ENCODE measurements at regions not wholly inside any gene's neighbourhood (a gene's known extent, or its start where the extent isn't known, plus 50 kb on each side); places are given as distances from the start of the nearest gene placed in this dataset.

DNA sequence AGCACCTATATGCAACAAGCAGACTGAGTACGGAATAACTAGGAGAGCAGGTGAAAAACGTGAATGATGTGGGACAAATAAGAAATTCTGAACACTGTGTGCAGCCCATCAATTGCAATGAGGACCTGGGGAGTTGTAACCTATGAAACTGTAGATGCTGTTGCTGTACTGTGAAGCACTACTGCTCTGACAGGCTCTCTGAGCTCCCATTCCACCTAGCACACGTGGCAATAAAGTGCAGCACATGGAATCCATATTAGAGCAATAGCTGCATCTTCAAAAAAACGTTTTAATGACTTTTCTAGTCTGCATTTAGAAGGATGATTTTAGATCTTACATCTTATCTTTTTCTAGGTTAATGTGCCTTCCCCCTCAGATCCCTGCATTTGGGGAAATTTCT, 748.7 kb upstream of the GOLIM4 start:
- Histone ChIP-seq H3K79me2 (no peaks in the 10 kb centered on the region), H3K9me3 (ENCODE audit: control insufficient read depth, low read length) (no peaks in the 10 kb centered on the region), H3K27me3 (ENCODE audit: control insufficient read depth, insufficient read depth, low read length) (no peaks in the 10 kb centered on the region), H2AFZ (no peak overlapping the region), H3K4me3 (ENCODE audit: low read depth, low read length) (no peak overlapping the region), H3K4me1 (no peaks in the 10 kb centered on the region), H3K9ac (no peak overlapping the region), H3K4me2 (ENCODE audit: low read length) (no peak overlapping the region), H3K36me3 (ENCODE audit: control insufficient read depth, insufficient read depth, low read length) (no peaks in the 10 kb centered on the region), H3K27ac (no peak overlapping the region)
- TF ChIP-seq, protein P1, sequence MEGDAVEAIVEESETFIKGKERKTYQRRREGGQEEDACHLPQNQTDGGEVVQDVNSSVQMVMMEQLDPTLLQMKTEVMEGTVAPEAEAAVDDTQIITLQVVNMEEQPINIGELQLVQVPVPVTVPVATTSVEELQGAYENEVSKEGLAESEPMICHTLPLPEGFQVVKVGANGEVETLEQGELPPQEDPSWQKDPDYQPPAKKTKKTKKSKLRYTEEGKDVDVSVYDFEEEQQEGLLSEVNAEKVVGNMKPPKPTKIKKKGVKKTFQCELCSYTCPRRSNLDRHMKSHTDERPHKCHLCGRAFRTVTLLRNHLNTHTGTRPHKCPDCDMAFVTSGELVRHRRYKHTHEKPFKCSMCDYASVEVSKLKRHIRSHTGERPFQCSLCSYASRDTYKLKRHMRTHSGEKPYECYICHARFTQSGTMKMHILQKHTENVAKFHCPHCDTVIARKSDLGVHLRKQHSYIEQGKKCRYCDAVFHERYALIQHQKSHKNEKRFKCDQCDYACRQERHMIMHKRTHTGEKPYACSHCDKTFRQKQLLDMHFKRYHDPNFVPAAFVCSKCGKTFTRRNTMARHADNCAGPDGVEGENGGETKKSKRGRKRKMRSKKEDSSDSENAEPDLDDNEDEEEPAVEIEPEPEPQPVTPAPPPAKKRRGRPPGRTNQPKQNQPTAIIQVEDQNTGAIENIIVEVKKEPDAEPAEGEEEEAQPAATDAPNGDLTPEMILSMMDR (IDR thresholded peaks at IDR 0.05), result no peak

DNA sequence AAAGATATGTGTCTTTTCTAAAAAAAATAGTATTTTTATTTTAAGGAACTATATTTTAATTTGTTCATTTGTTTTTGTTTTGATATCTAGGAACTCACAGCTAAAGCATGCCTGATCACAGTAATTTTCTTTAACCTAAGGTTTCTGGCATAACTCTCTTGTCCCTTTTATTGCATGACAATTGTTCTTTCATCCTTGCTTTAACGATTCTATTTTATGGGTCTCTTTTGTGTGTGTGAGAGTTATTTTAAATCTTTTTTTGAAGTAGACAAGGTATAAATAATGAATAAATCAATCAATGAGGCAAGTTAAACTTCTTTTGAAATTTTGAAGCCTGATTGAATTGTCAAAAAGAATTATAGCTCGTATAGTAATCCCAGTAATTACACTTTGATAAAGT, 747.8 kb upstream of the GOLIM4 start:
- no peak overlapping the region for H3K9ac ChIP-seq
- H3K27me3 ChIP-seq (ENCODE audit: control insufficient read depth, insufficient read depth, low read length), result no peaks in the 10 kb centered on the region
- H3K4me2 ChIP-seq (ENCODE audit: low read length), result no peak overlapping the region
- no peak overlapping the region for H3K27ac ChIP-seq
- TF ChIP-seq, protein P1 (IDR thresholded peaks at IDR 0.05), result no peak
- no peaks in the 10 kb centered on the region for H3K36me3 ChIP-seq (ENCODE audit: control insufficient read depth, insufficient read depth, low read length)
- no peaks in the 10 kb centered on the region for H3K79me2 ChIP-seq
- H2AFZ ChIP-seq, result no peak overlapping the region
- H3K4me1 ChIP-seq, result no peaks in the 10 kb centered on the region
- no peak overlapping the region for H3K4me3 ChIP-seq (ENCODE audit: low read depth, low read length)
- no peaks in the 10 kb centered on the region for H3K9me3 ChIP-seq (ENCODE audit: control insufficient read depth, low read length)

DNA sequence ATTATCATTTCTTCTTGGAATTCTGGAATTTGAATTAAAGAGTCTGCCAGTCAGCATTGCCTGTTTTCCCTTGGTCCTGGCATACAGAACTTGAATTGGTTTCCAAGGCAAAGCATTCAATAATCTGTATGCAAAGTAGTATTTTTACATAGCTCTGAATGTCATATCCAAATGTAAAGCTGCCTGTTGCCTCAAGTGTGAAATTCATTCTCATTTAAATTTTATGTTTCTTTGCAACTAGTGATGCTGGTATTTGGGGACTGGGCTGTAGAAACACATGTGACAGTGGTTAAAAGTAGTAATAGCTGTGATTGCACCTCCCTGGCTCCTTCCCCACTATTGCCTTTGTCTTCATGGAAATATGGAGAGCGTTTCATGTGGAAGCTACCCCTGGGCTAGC, 743.9 kb upstream of the GOLIM4 start:
- Histone ChIP-seq H3K79me2 (no peaks in the 10 kb centered on the region), H3K27me3 (ENCODE audit: control insufficient read depth, insufficient read depth, low read length) (no peaks in the 10 kb centered on the region), H3K4me1 (no peaks in the 10 kb centered on the region), H3K9me3 (ENCODE audit: control insufficient read depth, low read length) (no peaks in the 10 kb centered on the region), H2AFZ (no peak overlapping the region), H3K36me3 (ENCODE audit: control insufficient read depth, insufficient read depth, low read length) (no peaks in the 10 kb centered on the region), H3K4me3 (ENCODE audit: low read depth, low read length) (no peak overlapping the region), H3K27ac (no peak overlapping the region), H3K4me2 (ENCODE audit: low read length) (no peak overlapping the region), H3K9ac (no peak overlapping the region)
- TF ChIP-seq, protein P1 (IDR thresholded peaks at IDR 0.05), result no peak

DNA sequence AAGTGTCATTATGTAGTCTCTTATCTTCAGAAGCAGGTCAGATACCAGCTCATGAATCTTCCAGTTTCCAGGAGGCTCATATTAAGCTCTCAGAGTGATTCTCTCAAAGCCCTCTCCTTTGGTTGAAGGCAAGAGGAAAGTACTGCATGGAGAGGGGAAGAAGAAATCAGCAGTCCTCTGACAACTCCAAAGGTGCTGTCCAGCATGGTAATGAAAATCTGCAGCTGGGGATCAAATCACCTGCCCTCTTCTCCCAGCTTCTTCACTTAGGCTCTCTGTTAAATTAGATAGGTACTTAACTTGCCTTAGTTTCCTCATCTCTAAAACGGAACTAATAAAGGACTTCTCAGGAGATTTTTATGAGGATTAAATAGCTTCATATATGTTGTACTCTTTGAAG, 738.8 kb upstream of the GOLIM4 start:
- no peak overlapping the region for H3K4me3 ChIP-seq (ENCODE audit: low read depth, low read length)
- H3K9me3 ChIP-seq (ENCODE audit: control insufficient read depth, low read length), result no peaks in the 10 kb centered on the region
- no peak overlapping the region for H3K9ac ChIP-seq
- H3K4me1 ChIP-seq, result no peaks in the 10 kb centered on the region
- no peaks in the 10 kb centered on the region for H3K79me2 ChIP-seq
- H3K36me3 ChIP-seq (ENCODE audit: control insufficient read depth, insufficient read depth, low read length), result no peaks in the 10 kb centered on the region
- no peaks in the 10 kb centered on the region for H3K27me3 ChIP-seq (ENCODE audit: control insufficient read depth, insufficient read depth, low read length)
- H3K27ac ChIP-seq, result no peak overlapping the region
- H2AFZ ChIP-seq, result no peak overlapping the region
- H3K4me2 ChIP-seq (ENCODE audit: low read length), result no peak overlapping the region
- TF ChIP-seq, protein P1 (IDR thresholded peaks at IDR 0.05), result no peak

DNA sequence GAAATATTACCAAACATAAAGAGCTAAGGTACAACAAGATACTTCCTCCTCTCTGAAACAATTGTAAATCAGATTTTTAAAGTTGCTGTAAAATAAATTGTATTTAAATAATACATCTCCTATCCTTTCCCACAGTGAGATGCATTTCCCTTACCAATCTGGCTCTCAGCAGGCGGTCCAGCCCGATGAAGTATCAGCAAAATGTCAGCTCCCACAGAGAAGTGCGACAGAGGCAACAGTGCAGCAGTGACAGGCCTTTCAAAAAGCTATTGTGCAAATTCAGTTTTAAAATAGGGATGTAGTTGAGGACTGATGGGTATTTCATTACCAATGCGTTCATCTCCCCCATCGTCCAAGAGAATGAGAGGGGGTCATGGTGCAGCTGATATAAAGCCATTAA, 733.2 kb upstream of the GOLIM4 start:
- no peaks in the 10 kb centered on the region for H3K36me3 ChIP-seq (ENCODE audit: control insufficient read depth, insufficient read depth, low read length)
- H3K79me2 ChIP-seq, result no peaks in the 10 kb centered on the region
- H3K9ac ChIP-seq, result no peak overlapping the region
- no peak overlapping the region for H3K27ac ChIP-seq
- H3K4me3 ChIP-seq (ENCODE audit: low read depth, low read length), result no peak overlapping the region
- no peaks in the 10 kb centered on the region for H3K4me1 ChIP-seq
- H3K9me3 ChIP-seq (ENCODE audit: control insufficient read depth, low read length), result no peaks in the 10 kb centered on the region
- no peak overlapping the region for H3K4me2 ChIP-seq (ENCODE audit: low read length)
- TF ChIP-seq, protein P1 (IDR thresholded peaks at IDR 0.05), result no peak
- H2AFZ ChIP-seq, result no peak overlapping the region
- no peaks in the 10 kb centered on the region for H3K27me3 ChIP-seq (ENCODE audit: control insufficient read depth, insufficient read depth, low read length)

All from parathyroid adenoma (tissue), 2 donors.